IMR-90 (cell line): ENCODE measurements at regions not wholly inside any gene's neighbourhood (a gene's known extent, or its start where the extent isn't known, plus 50 kb on each side); places are given as distances from the start of the nearest gene placed in this dataset.

Experiments
- ATAC-seq: fragments of 200-7000 bp; cut with Tn5 transposase; 2 replicates; pipeline ENCODE4 v1.9.1; 2020; ENCODE audit warnings: low read depth, mild to moderate bottlenecking, moderate library complexity
- BruUV-seq: library from RNA; stranded (reverse); fragments of 400-500 nt; replicated peaks from 2 replicates; lab custom pipeline; 2021; lab: Mats Ljungman, UMichigan
- CTCF ChIA-PET: fragments of 300-600 bp; formaldehyde crosslinking; extraction: SDS; loops from one replicate; lab custom pipeline; 2021; ENCODE audit warnings: antibody characterized with exemption; lab: Yijun Ruan, JAX
- POLR2A ChIA-PET: fragments of 300-600 bp; sonication (Branson Sonifier 250); formaldehyde crosslinking; loops from one replicate; lab custom pipeline; 2022; ENCODE audit warnings: antibody characterized with exemption; ENCODE audit not compliant: unreplicated experiment; lab: Charles Lee
- DNase-seq: peaks from one replicate; pipeline ENCODE4 v3.0.0; 2013
- H2AFZ ChIP-seq: replicated peaks from 2 replicates; pipeline ENCODE3; 2013; ENCODE audit warnings: low read length, mild to moderate bottlenecking; ENCODE audit not compliant: poor library complexity
- H2AK5ac ChIP-seq: 2 replicates; pipeline ENCODE4 v1.6.1; 2013; ENCODE audit warnings: low read depth, low read length, inconsistent platforms
- H2AK9ac ChIP-seq: replicated peaks from 2 replicates; pipeline ENCODE3; 2013; ENCODE audit warnings: mild to moderate bottlenecking, low read depth, low read length, moderate library complexity; ENCODE audit not compliant: poor library complexity
- H2BK120ac ChIP-seq: 2 replicates; pipeline ENCODE4 v1.6.1; 2013; ENCODE audit warnings: low read depth, low read length, inconsistent platforms
- H2BK15ac ChIP-seq: 3 replicates; pipeline ENCODE4 v1.6.1; 2013; ENCODE audit warnings: low read depth, low read length, inconsistent platforms
- H2BK20ac ChIP-seq: 2 replicates; pipeline ENCODE4 v1.6.1; 2013; ENCODE audit warnings: low read depth, mild to moderate bottlenecking, inconsistent platforms, low read length, moderate library complexity
- H2BK5ac ChIP-seq: 2 replicates; pipeline ENCODE4 v1.6.1; 2013; ENCODE audit warnings: mild to moderate bottlenecking, low read depth, low read length, inconsistent platforms; ENCODE audit not compliant: poor library complexity, severe bottlenecking
- H3K14ac ChIP-seq: replicated peaks from 2 replicates; pipeline ENCODE4 v1.6.1; 2013; ENCODE audit warnings: low read depth, low read length, inconsistent platforms
- H3K18ac ChIP-seq: 2 replicates; pipeline ENCODE4 v1.6.1; 2013; ENCODE audit warnings: low read depth, low read length, control low read depth
- H3K23ac ChIP-seq: 2 replicates; pipeline ENCODE4 v1.6.1; 2013; ENCODE audit warnings: low read depth, low read length, inconsistent platforms
- H3K27ac ChIP-seq: 2 replicates; pipeline ENCODE4 v1.5.1; 2013; ENCODE audit warnings: mild to moderate bottlenecking, control low read depth, low read length; ENCODE audit not compliant: insufficient read depth
- H3K27me3 ChIP-seq: 2 replicates; pipeline ENCODE4 v1.6.1; 2013; ENCODE audit warnings: low read length; ENCODE audit not compliant: control insufficient read depth, insufficient read depth
- H3K36me3 ChIP-seq: 2 replicates; pipeline ENCODE4 v1.6.1; 2013; ENCODE audit warnings: low read length, mixed read lengths; ENCODE audit not compliant: control insufficient read depth, insufficient read depth
- H3K4ac ChIP-seq: 2 replicates; pipeline ENCODE4 v1.6.1; 2013; ENCODE audit warnings: low read depth, low read length, inconsistent platforms
- H3K4me1 ChIP-seq: 2 replicates; pipeline ENCODE4 v1.6.1; 2013; ENCODE audit warnings: low read length, mixed read lengths; ENCODE audit not compliant: control insufficient read depth, insufficient read depth
- H3K4me2 ChIP-seq: 2 replicates; pipeline ENCODE4 v1.6.1; 2013; ENCODE audit warnings: low read depth, mild to moderate bottlenecking, control low read depth, low read length, moderate library complexity
- H3K4me3 ChIP-seq: 2 replicates; pipeline ENCODE4 v1.5.1; 2013; ENCODE audit warnings: low read depth, mild to moderate bottlenecking, control low read depth, low read length, moderate library complexity; ENCODE audit not compliant: insufficient read depth
- H3K56ac ChIP-seq: 2 replicates; pipeline ENCODE4 v1.6.1; 2013; ENCODE audit warnings: low read length, inconsistent platforms; ENCODE audit not compliant: insufficient read depth; ENCODE audit errors: extremely low read depth
- H3K79me1 ChIP-seq, 2 experiments: 2 replicates each; pipeline ENCODE4 v1.6.1; 2013; ENCODE audit warnings: low read length in 2 of 2, inconsistent platforms in 1 of 2, low read depth in 1 of 2
- H3K9ac ChIP-seq: 2 replicates; pipeline ENCODE4 v1.6.1; 2013; ENCODE audit warnings: low read depth, low read length, control low read depth
- H3K9me1 ChIP-seq: 2 replicates; pipeline ENCODE4 v1.6.1; 2013; ENCODE audit warnings: low read length, inconsistent platforms; ENCODE audit not compliant: insufficient read depth
- H3K9me3 ChIP-seq: 2 replicates; pipeline ENCODE4 v1.6.1; 2013; ENCODE audit warnings: low read length; ENCODE audit not compliant: control insufficient read depth, insufficient read depth
- H4K20me1 ChIP-seq: 2 replicates; pipeline ENCODE4 v1.6.1; 2013; ENCODE audit warnings: low read length, inconsistent platforms; ENCODE audit not compliant: insufficient read depth
- H4K5ac ChIP-seq: 2 replicates; pipeline ENCODE4 v1.6.1; 2013; ENCODE audit warnings: mild to moderate bottlenecking, low read depth, low read length, control low read depth
- H4K8ac ChIP-seq, 2 experiments: 2 replicates each; pipeline ENCODE4 v1.6.1; 2013; ENCODE audit warnings: low read depth in 2 of 2, low read length in 2 of 2, control low read depth in 1 of 2, inconsistent platforms in 1 of 2
- H4K91ac ChIP-seq: 2 replicates; pipeline ENCODE4 v1.6.1; 2013; ENCODE audit warnings: low read depth, low read length, inconsistent platforms; ENCODE audit not compliant: insufficient read depth
- BHLHE40 ChIP-seq: fragments of 150-350 bp; IDR thresholded peaks from 2 replicates; pipeline ENCODE4 v1.6.1; 2016; ENCODE audit warnings: mild to moderate bottlenecking, low read depth, low read length
- CEBPB ChIP-seq: IDR thresholded peaks from 2 replicates; pipeline ENCODE4 v1.6.1; 2012; ENCODE audit warnings: low read depth, low read length, improper control_type of control experiment
- CHD1 ChIP-seq: IDR thresholded peaks from 2 replicates; pipeline ENCODE4 v1.6.1; 2012; ENCODE audit warnings: low read depth, low read length, improper control_type of control experiment
- ELK1 ChIP-seq: fragments of 150-350 bp; IDR thresholded peaks from 2 replicates; pipeline ENCODE4 v1.6.1; 2016; ENCODE audit warnings: low read depth, mild to moderate bottlenecking, low read length, moderate library complexity, borderline replicate concordance
- FOS ChIP-seq: fragments of 150-350 bp; IDR thresholded peaks from 2 replicates; pipeline ENCODE4 v1.6.1; 2016; ENCODE audit warnings: low read depth, low read length
- MAFK ChIP-seq: IDR thresholded peaks from 2 replicates; pipeline ENCODE4 v1.6.1; 2012; ENCODE audit warnings: low read depth, low read length, improper control_type of control experiment
- MAZ ChIP-seq: IDR thresholded peaks from 2 replicates; pipeline ENCODE4 v1.6.1; 2012; ENCODE audit warnings: low read depth, mild to moderate bottlenecking, low read length, improper control_type of control experiment, moderate library complexity, borderline replicate concordance
- MXI1 ChIP-seq: IDR thresholded peaks from 2 replicates; pipeline ENCODE4 v1.6.1; 2012; ENCODE audit warnings: low read depth, mild to moderate bottlenecking, low read length, moderate library complexity, borderline replicate concordance
- NFE2L2 ChIP-seq: fragments of 150-350 bp; IDR thresholded peaks from 2 replicates; pipeline ENCODE4 v1.6.1; 2016; ENCODE audit warnings: low read depth, mild to moderate bottlenecking, low read length
- POLR2A ChIP-seq: IDR thresholded peaks from 2 replicates; pipeline ENCODE4 v1.6.1; 2012; ENCODE audit warnings: mild to moderate bottlenecking, low read depth, low read length
- RAD21 ChIP-seq: IDR thresholded peaks from 2 replicates; pipeline ENCODE4 v1.6.1; 2012; ENCODE audit warnings: low read length, improper control_type of control experiment
- RCOR1 ChIP-seq: IDR thresholded peaks from 2 replicates; pipeline ENCODE4 v1.6.1; 2012; ENCODE audit warnings: mild to moderate bottlenecking, low read length, improper control_type of control experiment; ENCODE audit not compliant: insufficient replicate concordance
- RFX5 ChIP-seq: IDR thresholded peaks from 2 replicates; pipeline ENCODE4 v1.8.0; 2012; ENCODE audit warnings: low read depth, mild to moderate bottlenecking, low read length, moderate library complexity
- SMC3 ChIP-seq: fragments of 150-350 bp; IDR thresholded peaks from 2 replicates; pipeline ENCODE4 v1.6.1; 2016; ENCODE audit warnings: low read depth, mild to moderate bottlenecking, antibody characterized with exemption, low read length, moderate library complexity
- USF2 ChIP-seq: fragments of 150-350 bp; IDR thresholded peaks from 2 replicates; pipeline ENCODE4 v1.6.1; 2017; ENCODE audit warnings: mild to moderate bottlenecking, antibody characterized with exemption, low read length, low read depth
- dilution Hi-C: fragments of 300-500 bp; cut with HindIII; formaldehyde crosslinking; loops from one replicate; pipeline ENCODE4 v1.14.3; 2018; ENCODE audit warnings: low sequenced_read_pairs; ENCODE audit not compliant: unreplicated experiment
- in situ Hi-C: fragments of 300-500 bp; cut with MboI; formaldehyde crosslinking; loops from 3 replicates; pipeline ENCODE4 v1.14.3; 2019; ENCODE audit warnings: low sequenced_read_pairs, inconsistent platforms, mixed read lengths
- intact Hi-C: fragments of 100-400 bp; cut with micrococcal nuclease; formaldehyde crosslinking; loops from 2 replicates; pipeline ENCODE4 v1.10.0; 2022
- TF ChIP-seq, protein P1 (sequence below): conservative IDR thresholded peaks from 2 replicates; pipeline ENCODE4 v1.5.1; 2012; ENCODE audit warnings: mild to moderate bottlenecking, low read depth, low read length, improper control_type of control experiment

GRCh38 chr4:79213702-79214101, 112.2 kb downstream of the NAA11 start:
- Histone ChIP-seq H3K18ac (no peak overlapping the region), H3K79me1 (no peaks in the 10 kb centered on the region), H4K8ac (no peak overlapping the region), H3K4ac (no peak overlapping the region), H3K56ac (no peak overlapping the region), H2AFZ (no peak overlapping the region), H2BK120ac (no peak overlapping the region), H2AK5ac (no peak overlapping the region), H3K23ac (no peak overlapping the region), H2BK5ac (no peak overlapping the region), H3K9me1 (no peaks in the 10 kb centered on the region), H3K4me3 (no peak overlapping the region), H4K20me1 (no peaks in the 10 kb centered on the region), H3K9ac (no peak overlapping the region), H3K27me3 (no peaks in the 10 kb centered on the region), H3K4me1 (no peaks in the 10 kb centered on the region), H3K9me3 (no peaks in the 10 kb centered on the region), H4K5ac (no peak overlapping the region), H2BK20ac (no peak overlapping the region), H4K91ac (no peak overlapping the region), H3K27ac (no peak overlapping the region), H2AK9ac (no peak overlapping the region), H3K14ac (no peak overlapping the region), H3K36me3 (no peaks in the 10 kb centered on the region), H3K4me2 (no peak overlapping the region), H2BK15ac (no peak overlapping the region)
- intact Hi-C loops (no loop called here), dilution Hi-C loops (no loop called here), in situ Hi-C loops (no loop called here)
- ATAC-seq (no peak), DNase-seq (no peak)
- ChIA-PET POLR2A (no interaction called here), CTCF (interaction anchor here (0.6 to 1.0 kb wide), 2 partner anchors 16 to 1176 kb away, joined by 3 read pairs; no protein-coding TSS in a partner anchor)
- TF ChIP-seq SMC3, result no peak
- no peak for TF ChIP-seq CEBPB
- TF ChIP-seq CHD1, result no peak
- no peak for TF ChIP-seq ELK1
- TF ChIP-seq BHLHE40, result no peak
- TF ChIP-seq MXI1, result no peak
- no peak for TF ChIP-seq RCOR1
- no peak for TF ChIP-seq RAD21
- TF ChIP-seq, protein P1, sequence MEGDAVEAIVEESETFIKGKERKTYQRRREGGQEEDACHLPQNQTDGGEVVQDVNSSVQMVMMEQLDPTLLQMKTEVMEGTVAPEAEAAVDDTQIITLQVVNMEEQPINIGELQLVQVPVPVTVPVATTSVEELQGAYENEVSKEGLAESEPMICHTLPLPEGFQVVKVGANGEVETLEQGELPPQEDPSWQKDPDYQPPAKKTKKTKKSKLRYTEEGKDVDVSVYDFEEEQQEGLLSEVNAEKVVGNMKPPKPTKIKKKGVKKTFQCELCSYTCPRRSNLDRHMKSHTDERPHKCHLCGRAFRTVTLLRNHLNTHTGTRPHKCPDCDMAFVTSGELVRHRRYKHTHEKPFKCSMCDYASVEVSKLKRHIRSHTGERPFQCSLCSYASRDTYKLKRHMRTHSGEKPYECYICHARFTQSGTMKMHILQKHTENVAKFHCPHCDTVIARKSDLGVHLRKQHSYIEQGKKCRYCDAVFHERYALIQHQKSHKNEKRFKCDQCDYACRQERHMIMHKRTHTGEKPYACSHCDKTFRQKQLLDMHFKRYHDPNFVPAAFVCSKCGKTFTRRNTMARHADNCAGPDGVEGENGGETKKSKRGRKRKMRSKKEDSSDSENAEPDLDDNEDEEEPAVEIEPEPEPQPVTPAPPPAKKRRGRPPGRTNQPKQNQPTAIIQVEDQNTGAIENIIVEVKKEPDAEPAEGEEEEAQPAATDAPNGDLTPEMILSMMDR, result no peak
- no peak for TF ChIP-seq RFX5
- no peak for TF ChIP-seq POLR2A
- TF ChIP-seq MAFK, result no peak
- no peak for TF ChIP-seq USF2
- no peak for TF ChIP-seq NFE2L2
- no peak for TF ChIP-seq MAZ
- TF ChIP-seq FOS, result no peak
- BruUV-seq, result no TSS peak
